ENCODE measurements at regions not wholly inside any gene's neighbourhood (a gene's known extent, or its start where the extent isn't known, plus 50 kb on each side); places are given as distances from the start of the nearest gene placed in this dataset.

GRCh38 chr2:226143091-226143490 is 656.5 kb downstream of the IRS1 start:
- TF ChIP-seq CTCF (IDR thresholded peaks at IDR 0.05) (no peak), POLR2A (IDR thresholded peaks at IDR 0.05; ENCODE audit: low read depth) (no peak), POLR2AphosphoS5 (IDR thresholded peaks at IDR 0.05) (no peak), EP300 (IDR thresholded peaks at IDR 0.05) (no peak)

All from esophagus muscularis mucosa (tissue), 4 donors.